Stimulated activated CD4-positive, alpha-beta T cell treated with anti-CD3 and anti-CD28 coated beads, Interleukin-1b, Interleukin-23, amount 100 ng/mL, for 48 hours (primary cell): ENCODE measurements at regions not wholly inside any gene's neighbourhood (a gene's known extent, or its start where the extent isn't known, plus 50 kb on each side); places are given as distances from the start of the nearest gene placed in this dataset.
"Not testable (repeated sequence)": the region's sequence is repeated elsewhere in the genome, so short reads cannot be mapped to it uniquely, and the experiment has no call there.

Experiments used
- DNase-seq: peaks from one replicate; pipeline ENCODE4 v3.0.0-alpha.2; 2020

DNA sequence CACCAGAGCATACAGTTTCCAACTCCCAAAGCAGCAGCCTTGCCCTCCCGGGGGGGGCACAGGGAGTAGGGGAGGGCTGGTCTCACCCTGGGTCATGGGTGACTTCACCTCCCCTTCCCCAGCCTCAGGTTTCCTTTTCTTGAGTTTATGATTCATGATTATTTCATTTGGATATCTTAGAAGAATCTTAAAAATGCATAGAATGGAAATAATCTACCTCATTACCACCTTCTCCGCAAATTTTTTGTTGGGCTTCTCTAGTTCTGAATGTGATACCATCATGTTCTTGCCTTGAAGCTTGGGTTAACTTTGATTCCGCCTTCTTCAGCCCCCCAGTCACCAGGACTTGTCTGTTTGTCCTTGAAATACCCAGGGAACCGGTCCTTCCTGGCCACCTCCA, 148.8 kb upstream of the ROPN1 start:
- no peak for DNase-seq

DNA sequence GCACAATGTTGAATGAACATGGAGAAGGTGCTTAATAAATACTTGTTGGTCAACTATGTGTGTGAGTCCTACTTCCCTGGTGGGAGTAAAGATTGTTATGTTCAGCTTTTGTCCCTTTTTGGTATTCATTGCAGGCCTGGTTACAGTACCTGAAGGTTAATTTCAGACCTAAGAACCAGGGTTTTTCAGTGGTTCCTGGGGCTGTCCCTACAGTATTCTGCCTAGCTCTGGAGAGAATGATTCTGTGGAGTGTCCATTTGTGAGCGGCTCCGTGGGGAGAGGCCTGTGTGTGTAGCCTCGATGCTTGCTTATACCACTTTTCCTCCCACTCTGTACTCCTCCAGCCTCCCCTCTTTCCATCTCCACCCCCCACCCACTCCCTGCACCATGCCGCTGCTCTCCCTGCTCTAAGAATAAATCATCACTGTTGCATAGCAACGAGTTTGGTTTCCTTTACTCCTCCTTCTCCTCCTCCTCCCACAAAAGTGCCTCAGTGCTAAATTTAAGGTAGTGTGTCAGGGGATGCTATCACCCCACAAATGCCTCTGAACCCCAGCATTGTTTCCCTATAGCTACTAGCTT, 150.6 kb upstream of the ROPN1 start:
- DNase-seq = no peak

DNA sequence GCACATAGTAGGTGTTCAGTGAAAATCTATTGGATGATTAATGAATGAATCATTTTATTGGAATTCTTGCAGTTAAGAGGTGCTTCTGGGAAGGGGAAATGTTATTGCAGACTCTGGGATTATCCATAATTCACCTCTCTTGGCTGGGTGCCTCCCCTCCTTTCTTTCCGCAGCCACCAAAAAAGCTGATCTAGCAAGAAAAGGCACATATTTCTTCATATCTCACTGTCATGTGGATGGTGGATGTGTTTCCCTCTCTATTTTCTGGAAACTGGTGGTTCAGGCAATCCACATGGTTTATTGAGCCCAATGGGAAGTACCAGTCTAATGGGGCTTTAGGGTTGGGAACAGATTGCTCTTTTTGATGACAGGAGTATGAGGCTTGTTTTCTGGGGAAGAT, 151.1 kb upstream of the ROPN1 start:
- DNase-seq = no peak

DNA sequence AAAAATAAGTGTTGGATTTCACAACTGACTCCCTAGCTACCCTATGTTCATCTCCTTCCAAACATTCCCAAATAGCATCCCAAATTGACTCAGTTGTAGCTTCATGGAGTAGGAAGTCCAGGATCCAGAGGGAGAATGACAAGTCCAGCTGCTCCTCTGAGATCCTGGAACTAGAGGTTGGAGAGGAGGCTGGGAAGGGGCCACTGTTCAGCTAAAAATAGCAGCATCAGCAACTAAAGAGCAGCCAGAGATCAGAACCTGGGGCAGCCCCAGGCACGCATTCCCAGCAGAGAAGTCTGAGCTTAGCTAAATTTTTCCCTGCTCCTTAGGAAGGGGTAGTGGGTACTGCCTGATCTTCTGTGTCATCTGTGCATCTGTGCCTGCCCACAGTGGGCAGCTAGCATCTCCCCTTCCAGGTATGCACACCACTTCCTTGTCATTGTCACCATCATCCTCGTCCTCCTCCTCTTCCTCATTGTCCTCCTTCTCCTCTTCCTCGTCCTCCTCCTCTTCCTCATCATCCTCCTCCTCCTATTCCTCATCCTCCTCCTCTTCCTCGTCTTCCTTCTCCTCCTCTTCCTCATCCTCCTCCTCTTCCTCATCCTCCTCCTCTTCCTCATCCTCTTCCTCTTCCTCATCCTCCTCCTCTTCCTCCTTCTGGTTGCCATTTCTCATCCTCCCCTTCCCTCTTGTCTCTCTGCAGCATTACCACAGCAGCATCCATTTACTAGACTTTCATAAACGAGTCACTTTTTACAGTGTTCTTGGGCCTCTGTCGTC, 152.3 kb upstream of the ROPN1 start:
- no peak for DNase-seq

DNA sequence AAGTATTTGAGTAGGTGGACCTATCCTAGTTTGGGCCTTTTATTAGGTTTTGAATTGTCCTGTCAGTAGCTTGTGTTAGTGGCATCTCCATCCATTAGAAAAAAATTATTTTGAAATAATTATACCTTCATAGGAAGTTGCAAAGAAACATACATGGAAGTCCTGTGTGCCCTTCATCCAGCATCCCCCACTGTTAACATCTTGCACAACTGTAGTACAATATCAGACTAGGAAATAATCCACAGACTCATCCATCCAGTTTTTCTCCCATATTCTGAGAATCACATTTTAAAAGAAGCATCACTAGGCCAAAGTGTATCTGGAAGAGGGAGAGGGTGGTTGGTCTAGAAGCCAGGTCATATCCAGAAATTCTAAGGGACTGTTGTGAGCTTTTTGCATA, 155.5 kb upstream of the ROPN1 start:
- no peak for DNase-seq

DNA sequence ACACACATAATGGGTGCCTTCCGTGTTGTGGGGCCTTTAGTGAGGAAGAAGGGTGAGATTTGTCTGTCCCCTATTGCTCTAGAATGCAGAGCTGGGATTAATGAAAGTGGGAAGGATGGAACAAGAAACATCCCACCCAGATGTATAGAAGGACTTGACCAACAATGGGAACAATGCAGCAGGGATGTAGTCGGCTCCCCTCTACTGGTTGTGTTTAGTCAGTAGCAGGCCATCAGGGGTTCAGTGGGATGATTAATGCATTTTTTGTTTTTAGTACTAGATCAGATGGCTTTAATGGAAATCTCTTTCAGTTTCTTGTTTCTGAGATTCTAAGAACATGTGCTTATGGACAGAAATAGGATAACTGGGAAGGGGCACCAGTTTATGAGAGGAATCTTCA, 156.0 kb upstream of the ROPN1 start:
- DNase-seq = no peak

DNA sequence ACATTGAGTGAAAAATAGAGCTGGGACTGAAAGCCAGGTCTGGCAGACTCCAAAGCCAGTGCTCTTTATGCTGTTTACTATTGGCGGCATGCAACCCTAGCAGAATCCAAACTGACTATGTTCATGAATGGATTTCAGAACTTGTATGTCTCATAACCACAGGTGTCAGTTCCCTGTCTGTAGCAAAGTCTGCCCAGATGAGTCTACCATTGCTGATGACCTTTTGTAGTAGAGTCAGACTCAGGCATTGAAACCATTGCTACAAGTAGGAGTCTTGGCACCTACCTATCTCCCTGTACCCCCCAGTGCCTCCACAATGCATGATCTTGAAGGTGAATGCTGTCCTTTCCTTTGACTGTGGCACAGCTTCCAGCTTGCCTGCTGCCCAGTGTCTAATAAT, 157.2 kb upstream of the ROPN1 start:
- no peak for DNase-seq

DNA sequence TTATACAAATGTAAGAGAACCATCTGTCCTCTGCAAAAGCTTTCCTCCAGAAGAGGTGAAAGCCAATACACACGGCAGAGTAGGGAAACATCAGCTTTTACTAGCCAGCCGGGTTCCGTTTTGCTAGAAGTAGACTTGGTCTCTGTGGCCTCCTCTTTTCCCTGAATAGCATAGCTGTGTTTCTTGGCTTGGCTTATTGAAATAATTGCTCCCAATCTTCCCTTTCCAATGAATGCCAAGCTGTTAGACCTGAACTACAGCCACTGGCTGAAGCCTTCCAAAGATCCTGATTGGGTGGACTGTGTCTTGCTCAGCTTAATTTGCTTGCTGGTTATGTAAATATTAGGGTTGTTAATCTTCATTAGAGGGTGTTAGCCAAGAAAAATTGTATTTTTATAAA, 157.8 kb upstream of the ROPN1 start:
- no peak for DNase-seq

DNA sequence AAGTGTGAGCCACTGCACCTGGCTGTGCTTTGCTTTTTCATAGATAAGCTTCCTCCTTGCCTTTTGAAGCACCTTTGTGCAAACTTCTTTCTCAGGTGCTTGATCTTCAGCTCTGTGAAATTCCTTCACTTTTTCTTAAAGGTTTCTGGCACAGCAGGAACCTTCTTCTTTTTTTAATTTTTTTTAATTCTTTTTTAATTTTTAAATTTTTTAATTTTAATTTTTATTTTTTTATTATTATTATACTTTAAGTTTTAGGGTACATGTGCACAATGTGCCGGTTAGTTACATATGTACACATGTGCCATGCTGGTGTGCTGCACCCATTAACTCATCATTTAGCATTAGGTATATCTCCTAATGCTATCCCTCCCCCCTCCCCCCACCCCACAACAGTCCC, 161.0 kb upstream of the ROPN1 start:
- DNase-seq = not testable (repeated sequence)

DNA sequence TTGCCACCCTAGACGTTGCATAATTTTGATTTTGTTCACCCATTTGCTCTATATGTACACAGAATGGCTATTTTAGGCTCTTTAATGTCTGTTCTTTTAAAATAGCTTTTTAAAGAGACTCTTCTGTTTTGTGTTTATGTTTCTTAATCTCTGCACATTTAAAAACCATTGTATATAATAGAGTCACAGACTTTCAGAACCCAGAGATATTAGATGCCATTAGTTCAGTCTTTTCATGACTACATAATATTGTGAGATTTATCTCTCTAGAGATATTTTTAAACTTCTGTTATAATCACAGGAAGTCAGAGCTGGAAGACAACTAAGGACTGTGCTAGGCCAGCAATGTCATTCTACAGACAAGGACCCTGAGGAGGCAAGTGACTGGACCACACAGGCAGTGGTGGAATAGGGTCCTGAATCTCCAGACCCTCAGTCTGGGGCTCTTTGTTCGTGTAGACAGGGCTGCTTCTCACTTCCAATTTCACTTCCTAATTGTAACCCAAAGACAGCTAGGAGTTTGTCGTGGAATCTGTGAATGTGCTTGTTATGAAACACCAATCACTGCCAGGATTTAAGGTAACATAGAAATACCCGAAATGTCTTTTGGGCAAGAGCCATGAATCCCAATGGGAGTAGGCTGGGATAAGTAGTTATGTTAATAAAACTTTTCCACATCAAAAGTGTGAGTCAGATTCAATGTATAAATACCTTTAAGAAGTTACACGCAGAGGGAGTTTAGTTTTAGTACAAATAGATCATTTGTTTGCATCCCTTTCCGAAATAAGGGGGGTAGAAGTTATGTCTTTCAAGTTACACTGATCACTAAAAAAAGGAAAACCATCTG, 165.2 kb upstream of the ROPN1 start:
- DNase-seq = no peak

DNA sequence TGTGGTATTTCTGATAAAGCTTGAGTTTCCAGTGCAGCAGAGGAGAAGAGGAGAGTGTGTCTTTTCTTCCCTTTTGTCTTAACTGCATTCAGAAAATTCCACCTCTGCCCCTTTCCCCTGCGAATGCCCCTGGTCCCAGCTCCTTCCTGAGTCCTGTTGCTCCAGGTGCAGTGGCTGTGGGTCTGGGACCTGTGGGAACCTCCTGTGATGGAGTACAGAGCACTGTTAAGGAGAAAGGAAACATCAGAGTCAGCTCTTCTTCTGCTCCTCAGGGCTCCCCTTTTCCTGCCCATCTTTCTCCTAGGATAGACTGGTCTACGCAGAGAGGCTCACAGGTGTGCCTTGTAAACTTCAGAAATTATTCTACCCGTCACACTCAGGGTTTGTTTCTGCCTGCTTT, 165.8 kb upstream of the ROPN1 start:
- no peak for DNase-seq

DNA sequence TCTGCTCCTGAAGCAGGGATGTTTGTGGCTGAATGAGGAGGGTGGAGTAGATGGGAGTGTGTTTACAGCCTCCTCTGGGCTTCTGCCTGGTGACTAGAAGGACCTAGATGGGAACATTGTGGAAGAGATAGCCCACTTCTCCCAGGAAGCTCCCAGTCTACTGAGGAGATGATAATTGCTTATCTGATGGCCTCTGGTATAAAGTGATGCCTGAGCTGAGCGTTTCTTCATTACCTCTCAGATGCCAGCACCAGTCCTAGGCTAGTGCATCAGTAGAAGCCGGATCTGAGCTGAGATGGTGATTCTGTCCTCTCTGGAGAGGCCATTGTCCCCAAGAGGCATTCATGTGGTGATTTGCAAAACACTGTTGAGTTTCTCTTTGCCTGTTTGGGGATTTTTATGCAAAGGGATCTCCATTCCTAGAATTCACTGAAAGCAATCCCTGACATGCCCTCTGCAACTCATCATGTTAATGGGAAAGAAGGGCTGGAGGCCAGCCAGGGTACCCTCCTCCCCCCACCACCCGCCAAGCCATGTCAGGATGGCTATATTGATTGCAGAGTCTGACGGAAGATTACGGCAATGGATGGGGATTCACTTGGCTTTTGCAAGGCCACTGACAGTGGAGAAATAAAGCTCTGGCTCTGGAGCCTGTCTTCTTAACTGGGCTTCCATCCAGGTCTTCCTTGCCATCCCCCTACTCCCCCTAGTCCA, 166.4 kb upstream of the ROPN1 start:
- no peak for DNase-seq

DNA sequence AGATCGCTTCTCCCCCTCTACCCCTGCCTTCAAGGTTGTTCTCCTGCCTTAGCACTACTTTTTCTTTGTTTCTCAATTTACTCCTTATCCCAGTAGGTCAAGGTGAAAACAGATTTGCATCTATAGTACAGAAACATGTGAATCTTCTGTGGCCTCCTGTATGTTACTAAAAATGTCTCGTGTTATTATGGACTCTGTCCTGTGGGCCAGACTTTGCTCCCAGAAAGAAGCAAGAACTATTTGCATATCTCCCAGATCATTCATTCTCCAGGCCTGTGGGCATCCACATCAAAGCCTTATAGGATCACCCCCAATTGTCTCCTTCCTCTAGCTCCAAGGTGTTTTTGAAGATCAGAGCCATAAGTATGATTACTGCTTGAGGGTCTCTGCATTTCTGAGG, 169.5 kb upstream of the ROPN1 start:
- DNase-seq = no peak

DNA sequence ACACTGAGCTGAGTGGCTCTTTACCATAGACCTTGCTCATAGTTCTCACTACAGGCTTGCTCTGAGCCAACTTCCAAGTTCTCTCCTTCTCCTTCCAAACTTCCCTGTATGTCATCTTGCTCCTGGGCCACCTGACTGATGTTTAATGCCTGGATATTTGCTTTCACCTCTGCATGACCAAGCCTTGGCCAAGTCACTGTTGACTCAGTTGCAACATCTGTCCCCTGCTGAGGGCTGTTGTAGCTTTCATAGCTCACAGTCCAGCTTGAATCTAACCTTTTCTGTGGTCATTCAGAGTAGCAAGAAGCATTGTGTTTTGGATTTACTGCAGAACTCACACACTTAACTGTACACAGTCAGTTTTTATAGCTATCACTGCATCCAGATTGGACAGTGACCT, 171.8 kb upstream of the ROPN1 start:
- no peak for DNase-seq

DNA sequence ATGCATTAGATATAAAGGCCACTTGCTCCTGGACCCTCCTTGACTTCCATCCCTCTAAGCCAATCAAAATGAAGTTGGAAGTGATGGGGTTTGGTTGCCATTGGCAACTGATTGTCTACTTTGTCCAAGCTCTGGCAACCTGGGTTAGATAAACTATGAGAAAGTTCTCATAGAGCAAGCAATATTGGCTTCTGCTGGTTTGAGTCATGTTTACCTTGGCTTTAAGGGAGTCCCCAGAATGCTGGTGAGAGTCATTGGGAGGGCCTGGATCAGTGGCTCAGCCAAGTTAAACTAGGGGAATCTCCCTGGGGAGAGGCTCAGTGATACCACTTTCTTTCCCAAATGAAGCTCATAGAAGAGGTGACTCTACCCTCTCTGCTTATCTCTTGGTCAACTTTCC, 176.3 kb upstream of the ROPN1 start:
- DNase-seq = no peak

DNA sequence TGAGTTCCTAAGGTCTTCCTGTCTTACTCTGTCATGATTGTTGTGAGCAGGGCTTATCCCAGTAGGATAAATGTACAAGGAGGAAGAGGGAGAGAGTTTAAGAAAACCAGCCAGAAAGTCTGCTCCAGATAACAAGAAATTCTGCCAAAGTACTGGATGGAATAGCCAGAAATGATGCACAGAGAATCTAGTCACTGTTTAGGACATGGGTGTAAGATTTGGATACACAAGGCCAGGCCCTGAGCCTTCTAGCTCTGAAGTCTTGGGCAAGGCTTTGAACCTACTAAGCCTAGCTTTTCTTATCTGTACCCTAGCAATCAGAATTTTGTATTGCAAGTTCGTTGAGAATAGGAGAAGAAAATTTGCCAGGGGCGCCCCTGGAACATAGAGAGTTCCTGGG, 180.4 kb upstream of the ROPN1 start:
- DNase-seq = no peak

DNA sequence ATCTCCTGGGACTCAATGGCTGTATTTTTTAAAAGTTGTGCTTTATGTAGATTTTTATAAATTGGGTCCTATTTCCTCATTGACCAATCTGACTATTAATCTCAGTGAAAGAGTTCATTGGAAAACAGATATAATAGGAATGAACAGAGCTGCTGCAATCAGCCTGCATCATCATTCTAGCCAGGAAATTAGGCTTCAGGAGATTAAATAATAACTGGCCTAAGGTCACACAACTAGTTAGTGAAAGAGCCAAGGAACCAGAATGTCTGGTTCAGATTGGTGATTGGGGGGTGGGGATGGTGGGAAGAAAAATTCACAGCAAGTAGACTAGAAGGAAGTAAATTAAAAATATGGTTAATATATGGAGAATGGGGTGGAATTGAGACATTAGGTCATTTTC, 180.9 kb upstream of the ROPN1 start:
- DNase-seq = no peak

DNA sequence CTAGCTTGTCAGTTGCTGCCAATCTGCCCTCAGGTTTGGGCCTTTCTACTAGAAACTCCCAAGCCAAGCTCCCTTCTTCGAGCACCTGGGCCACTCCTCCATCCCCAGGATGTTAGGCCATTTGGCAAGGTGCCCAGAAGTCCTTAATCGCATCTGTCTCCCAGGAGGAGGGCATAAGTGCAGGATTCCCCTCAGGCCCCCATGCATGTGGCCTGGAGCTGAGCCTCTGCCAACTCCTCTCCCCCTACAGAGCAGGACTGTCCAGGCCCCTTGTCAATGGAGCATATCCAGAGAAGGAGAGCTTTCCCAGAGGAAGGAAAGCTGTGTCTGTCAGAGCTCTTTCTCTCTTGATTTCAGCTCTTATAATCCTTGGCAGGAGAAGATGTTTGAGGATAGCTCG, 182.6 kb upstream of the ROPN1 start:
- DNase-seq = no peak

DNA sequence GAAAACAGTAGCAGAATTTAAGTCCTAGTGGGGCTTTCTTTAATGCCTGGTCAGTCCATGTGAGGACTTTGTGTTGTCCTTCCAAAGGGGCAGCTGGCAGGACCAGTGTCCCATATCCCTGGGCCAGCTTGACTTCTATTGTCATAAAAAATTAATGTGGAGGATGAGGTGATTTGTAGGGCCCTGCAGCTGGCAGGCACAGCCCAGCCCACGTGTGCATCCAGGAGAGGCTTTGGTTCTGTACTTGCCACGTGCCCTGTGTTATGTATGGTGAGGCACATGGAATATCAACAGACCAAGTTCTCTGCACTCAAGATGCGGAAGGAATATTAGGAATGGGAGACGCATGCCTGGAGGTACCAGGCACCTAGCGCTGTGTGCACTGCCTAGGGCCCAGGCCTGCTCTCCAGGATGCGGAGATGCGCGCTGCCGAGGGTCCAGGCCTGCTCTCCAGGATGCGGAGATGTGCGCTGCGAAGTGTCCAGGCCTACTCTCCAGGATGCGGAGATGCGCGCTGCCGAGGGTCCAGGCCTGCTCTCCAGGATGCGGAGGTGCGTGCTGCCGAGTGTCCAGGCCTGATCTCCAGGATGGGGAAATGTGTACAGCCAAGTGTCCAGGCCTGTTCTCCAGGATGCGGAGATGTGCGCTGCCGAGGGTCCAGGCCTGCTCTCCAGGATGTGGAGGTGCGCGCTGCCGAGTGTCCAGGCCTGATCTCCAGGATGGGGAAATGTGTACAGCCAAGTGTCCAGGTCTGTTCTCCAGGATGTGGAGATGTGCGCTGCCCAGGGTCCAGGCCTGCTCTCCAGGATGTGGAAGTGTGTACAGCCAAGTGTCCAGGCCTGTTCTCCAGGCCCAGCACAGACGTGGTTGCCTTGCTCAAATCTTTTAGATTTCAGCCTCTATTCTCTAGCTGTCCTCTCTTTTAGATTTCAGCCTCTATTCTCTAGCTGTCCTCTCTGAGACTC, 183.3 kb upstream of the ROPN1 start:
- no peak for DNase-seq

DNA sequence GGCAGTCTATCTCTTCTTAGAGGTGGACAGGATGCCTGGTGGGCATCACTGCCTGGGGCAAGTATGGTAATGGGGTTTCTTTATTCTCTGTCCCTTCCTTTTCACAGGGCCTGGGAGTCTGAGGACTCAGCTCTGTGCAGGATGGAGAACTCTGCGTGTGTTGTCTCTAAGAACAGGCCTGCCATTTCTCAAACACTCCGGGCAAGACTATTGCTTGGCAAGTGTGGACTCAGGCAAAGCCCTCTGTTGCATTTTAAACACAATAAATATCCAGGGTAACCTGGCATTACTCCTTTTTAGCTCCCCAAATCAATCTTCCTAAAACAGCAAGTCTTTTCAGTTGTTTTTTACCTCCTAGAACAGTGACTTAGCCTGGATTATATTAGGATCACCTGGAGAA, 185.1 kb upstream of the ROPN1 start:
- DNase-seq = no peak

DNA sequence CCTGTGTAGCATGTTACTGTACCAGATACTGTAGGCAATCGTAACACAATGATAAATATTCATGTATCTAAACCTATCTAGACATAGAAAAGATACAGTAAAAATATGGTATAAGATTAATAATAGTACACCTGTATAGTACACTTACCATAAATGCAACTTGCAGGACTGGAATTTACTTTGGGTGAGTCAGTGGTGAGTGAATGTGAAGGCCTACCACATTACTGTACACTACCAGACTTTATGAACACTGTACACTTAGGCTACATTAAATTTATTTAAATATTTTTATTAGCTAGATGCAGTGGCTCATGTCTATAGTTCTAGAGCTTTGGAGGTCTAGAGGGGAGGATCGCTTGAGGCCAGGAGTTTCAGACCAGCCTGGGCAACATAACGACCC, 186.6 kb upstream of the ROPN1 start:
- no peak for DNase-seq

DNA sequence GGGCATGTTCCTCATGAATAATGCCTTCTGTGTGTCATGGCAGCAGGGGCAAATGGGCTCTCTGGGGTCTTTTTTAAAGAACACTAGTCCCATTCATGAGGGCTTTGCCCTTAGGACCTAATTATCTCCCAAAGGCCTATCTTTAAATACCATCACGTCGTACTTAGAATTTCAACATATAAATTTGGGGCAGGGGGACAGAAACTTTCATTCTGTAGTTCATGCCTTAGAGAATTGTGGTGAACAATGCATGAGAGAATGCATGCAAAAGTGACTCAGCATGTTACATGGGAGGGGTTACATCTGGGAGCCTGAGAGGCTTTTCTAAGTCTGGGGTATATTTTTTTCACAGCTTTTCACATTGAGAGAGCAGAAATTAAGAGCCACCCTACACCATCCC, 208.5 kb upstream of the ROPN1 start:
- DNase-seq = no peak
